ENCODE measurements at regions not wholly inside any gene's neighbourhood (a gene's known extent, or its start where the extent isn't known, plus 50 kb on each side); places are given as distances from the start of the nearest gene placed in this dataset.

- Histone ChIP-seq H3K9me3 (ENCODE audit: low read length) (no peaks in the 10 kb centered on the region), H3K36me3 (ENCODE audit: insufficient read depth, low read length) (no peaks in the 10 kb centered on the region), H3K27me3 (ENCODE audit: control insufficient read depth in 1 of 2, insufficient read depth in 2 of 2, low read length in 2 of 2) (peaks cover 0 to 9% of the 10 kb centered on the region in 2 donors), H3K4me1 (ENCODE audit: insufficient read depth, low read length) (no peaks in the 10 kb centered on the region), H3K4me3 (ENCODE audit: low read depth in 1 of 2, low read length in 2 of 2) (no peak overlapping the region), H3K27ac (ENCODE audit: low read depth, low read length) (no peak overlapping the region), H3K9ac (ENCODE audit: low read length) (no peak overlapping the region)
Measured at GRCh38 chr11:70740488-70740851, 342.1 kb downstream of the CTTN start.

- Histone ChIP-seq H3K36me3 (ENCODE audit: insufficient read depth, low read length) (no peaks in the 10 kb centered on the region), H3K4me3 (ENCODE audit: low read depth in 1 of 2, low read length in 2 of 2) (no peak overlapping the region), H3K9ac (ENCODE audit: low read length) (no peak overlapping the region), H3K9me3 (ENCODE audit: low read length) (no peaks in the 10 kb centered on the region), H3K27ac (ENCODE audit: low read depth, low read length) (no peak overlapping the region), H3K27me3 (ENCODE audit: control insufficient read depth in 1 of 2, insufficient read depth in 2 of 2, low read length in 2 of 2) (peaks cover 0 to 9% of the 10 kb centered on the region in 2 donors), H3K4me1 (ENCODE audit: insufficient read depth, low read length) (no peaks in the 10 kb centered on the region)
Measured at GRCh38 chr11:70741085-70741484, 342.8 kb downstream of the CTTN start.

DNA sequence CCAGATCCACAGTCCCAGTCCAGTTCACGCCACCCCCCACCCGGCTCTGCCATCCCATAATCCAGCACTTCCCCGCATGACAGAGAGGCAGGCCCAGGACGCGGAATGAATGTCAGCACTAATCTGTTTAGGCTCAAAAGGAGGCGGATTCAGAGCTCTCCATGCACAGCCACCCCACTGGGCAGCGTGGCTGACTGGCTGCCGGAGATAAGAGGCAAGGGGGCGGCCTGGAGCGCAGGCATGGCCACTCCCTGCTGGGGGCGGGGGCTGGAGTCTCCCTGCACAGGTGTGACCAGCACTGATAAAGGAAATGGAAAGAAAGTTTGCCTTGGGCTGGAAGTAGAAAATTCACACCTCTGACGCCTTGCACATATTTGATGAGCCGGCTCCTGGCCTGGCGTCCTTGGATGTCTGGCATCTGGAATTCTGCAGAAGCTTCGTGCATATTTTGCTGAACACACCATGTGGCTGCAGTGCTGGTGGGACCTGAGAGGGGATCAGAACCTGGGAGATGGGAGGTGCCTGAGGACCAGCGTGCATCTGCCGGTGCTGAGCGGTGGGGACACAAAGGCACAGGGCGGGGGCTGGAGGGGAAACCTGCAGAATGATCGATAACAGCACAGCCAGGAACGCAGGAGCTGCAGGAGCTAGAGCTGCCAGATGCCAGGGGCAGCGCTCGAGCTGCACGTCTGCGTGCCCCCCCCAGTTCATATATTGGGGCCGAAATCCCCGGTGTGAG, 344.4 kb downstream of the CTTN start:
- H3K9ac ChIP-seq (ENCODE audit: low read length), result no peak overlapping the region
- H3K36me3 ChIP-seq (ENCODE audit: insufficient read depth, low read length), result no peaks in the 10 kb centered on the region
- H3K27ac ChIP-seq (ENCODE audit: low read depth, low read length), result no peak overlapping the region
- peaks cover 0 to 9% of the 10 kb centered on the region in 2 donors for H3K27me3 ChIP-seq (ENCODE audit: control insufficient read depth in 1 of 2, insufficient read depth in 2 of 2, low read length in 2 of 2)
- no peaks in the 10 kb centered on the region for H3K9me3 ChIP-seq (ENCODE audit: low read length)
- H3K4me3 ChIP-seq (ENCODE audit: low read depth in 1 of 2, low read length in 2 of 2), result no peak overlapping the region
- no peaks in the 10 kb centered on the region for H3K4me1 ChIP-seq (ENCODE audit: insufficient read depth, low read length)

DNA sequence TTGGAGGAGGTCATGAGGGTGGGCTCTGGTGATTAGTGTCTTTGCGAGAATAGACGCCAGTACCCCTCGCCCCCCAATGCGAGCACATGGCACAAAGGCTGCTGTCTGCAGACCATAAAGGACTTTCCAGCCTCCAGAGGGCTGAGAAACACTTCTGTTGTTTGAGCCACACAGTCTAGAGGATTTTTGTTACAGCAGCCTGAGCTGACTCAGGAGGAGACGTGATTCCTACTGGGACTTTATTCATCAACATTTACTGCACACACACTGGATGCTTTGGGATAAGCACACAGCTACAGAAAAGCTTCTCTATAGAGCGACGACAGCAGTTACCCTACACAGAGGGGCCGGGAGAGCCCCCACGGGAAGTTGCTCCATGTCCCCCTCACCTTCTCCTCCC, 345.0 kb downstream of the CTTN start:
- Histone ChIP-seq H3K36me3 (ENCODE audit: insufficient read depth, low read length) (no peaks in the 10 kb centered on the region), H3K4me1 (ENCODE audit: insufficient read depth, low read length) (no peaks in the 10 kb centered on the region), H3K9me3 (ENCODE audit: low read length) (no peaks in the 10 kb centered on the region), H3K9ac (ENCODE audit: low read length) (no peak overlapping the region), H3K27me3 (ENCODE audit: control insufficient read depth in 1 of 2, insufficient read depth in 2 of 2, low read length in 2 of 2) (peaks cover 0 to 9% of the 10 kb centered on the region in 2 donors), H3K4me3 (ENCODE audit: low read depth in 1 of 2, low read length in 2 of 2) (no peak overlapping the region), H3K27ac (ENCODE audit: low read depth, low read length) (no peak overlapping the region)

GRCh38 chr11:70743941-70744351, 345.6 kb downstream of the CTTN start:
- Histone ChIP-seq H3K4me1 (ENCODE audit: insufficient read depth, low read length) (no peaks in the 10 kb centered on the region), H3K27me3 (ENCODE audit: control insufficient read depth in 1 of 2, insufficient read depth in 2 of 2, low read length in 2 of 2) (peaks cover 0 to 9% of the 10 kb centered on the region in 2 donors), H3K9ac (ENCODE audit: low read length) (no peak overlapping the region), H3K36me3 (ENCODE audit: insufficient read depth, low read length) (no peaks in the 10 kb centered on the region), H3K4me3 (ENCODE audit: low read depth in 1 of 2, low read length in 2 of 2) (no peak overlapping the region), H3K9me3 (ENCODE audit: low read length) (no peaks in the 10 kb centered on the region), H3K27ac (ENCODE audit: low read depth, low read length) (no peak overlapping the region)

DNA sequence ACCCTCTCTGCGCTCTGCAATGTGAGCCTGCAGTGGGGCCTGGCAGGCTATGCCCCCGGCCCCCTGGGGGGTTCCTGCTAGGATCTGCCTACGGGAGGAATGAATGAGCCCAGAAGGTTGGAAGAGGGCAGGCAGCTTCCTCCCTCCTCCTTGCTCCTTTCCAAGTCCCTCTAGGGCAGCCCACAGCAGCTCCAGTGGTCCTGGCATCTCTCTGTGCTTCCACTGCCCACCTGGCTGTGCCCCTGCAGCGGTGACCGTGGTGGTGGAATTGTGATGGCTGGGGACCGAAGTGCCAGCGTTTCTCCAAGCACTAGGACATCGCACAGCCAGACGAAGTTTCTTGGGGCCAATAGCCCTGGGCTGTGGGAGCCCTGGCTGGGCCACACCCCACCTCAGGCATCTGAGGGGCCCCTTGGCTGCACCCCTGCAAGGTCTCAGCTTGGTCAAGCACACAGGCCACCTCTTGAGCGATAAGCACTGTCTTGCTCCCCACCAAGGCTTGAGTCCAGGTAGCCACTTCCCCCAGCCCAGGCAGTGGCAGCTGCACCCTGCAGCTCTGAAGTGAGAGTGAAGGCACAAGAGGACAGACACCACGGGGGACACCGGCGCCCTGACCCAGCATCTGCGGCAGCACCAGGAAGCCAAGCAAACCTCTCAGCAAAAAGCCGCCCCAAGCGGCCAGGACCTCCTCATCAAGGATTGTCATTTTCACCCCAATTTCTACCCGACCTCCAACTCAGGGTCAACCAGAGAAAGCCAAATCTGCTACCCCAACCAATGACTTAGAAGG, 346.3 kb downstream of the CTTN start:
- no peaks in the 10 kb centered on the region for H3K4me1 ChIP-seq (ENCODE audit: insufficient read depth, low read length)
- no peak overlapping the region for H3K27ac ChIP-seq (ENCODE audit: low read depth, low read length)
- peaks cover 0 to 9% of the 10 kb centered on the region in 2 donors for H3K27me3 ChIP-seq (ENCODE audit: control insufficient read depth in 1 of 2, insufficient read depth in 2 of 2, low read length in 2 of 2)
- H3K9ac ChIP-seq (ENCODE audit: low read length), result no peak overlapping the region
- H3K9me3 ChIP-seq (ENCODE audit: low read length), result no peaks in the 10 kb centered on the region
- H3K36me3 ChIP-seq (ENCODE audit: insufficient read depth, low read length), result no peaks in the 10 kb centered on the region
- H3K4me3 ChIP-seq (ENCODE audit: low read depth in 1 of 2, low read length in 2 of 2), result no peak overlapping the region

DNA sequence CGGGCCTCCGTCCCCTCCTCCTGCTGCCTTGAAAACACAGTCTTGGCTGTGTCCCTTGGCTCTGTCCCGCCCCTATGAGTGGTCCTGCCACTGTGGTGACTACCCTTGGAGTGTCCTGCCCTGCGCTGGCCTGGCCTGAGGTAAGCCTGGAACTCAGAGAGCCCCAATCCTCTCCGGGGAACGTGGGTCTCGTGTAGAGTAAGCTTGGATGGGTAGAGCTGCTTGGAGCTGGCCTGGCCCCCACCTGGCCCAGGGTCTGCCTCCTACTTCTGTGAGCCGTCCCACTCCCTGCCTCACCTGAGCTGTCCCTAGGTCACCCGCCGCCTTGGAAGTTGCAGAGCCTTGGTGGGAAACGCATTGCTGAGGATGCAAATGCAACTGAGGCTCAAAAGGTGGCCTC, 347.1 kb downstream of the CTTN start:
- peaks cover 0 to 9% of the 10 kb centered on the region in 2 donors for H3K27me3 ChIP-seq (ENCODE audit: control insufficient read depth in 1 of 2, insufficient read depth in 2 of 2, low read length in 2 of 2)
- no peak overlapping the region for H3K4me3 ChIP-seq (ENCODE audit: low read depth in 1 of 2, low read length in 2 of 2)
- H3K9ac ChIP-seq (ENCODE audit: low read length), result no peak overlapping the region
- H3K4me1 ChIP-seq (ENCODE audit: insufficient read depth, low read length), result no peaks in the 10 kb centered on the region
- no peaks in the 10 kb centered on the region for H3K36me3 ChIP-seq (ENCODE audit: insufficient read depth, low read length)
- H3K27ac ChIP-seq (ENCODE audit: low read depth, low read length), result no peak overlapping the region
- H3K9me3 ChIP-seq (ENCODE audit: low read length), result no peaks in the 10 kb centered on the region

DNA sequence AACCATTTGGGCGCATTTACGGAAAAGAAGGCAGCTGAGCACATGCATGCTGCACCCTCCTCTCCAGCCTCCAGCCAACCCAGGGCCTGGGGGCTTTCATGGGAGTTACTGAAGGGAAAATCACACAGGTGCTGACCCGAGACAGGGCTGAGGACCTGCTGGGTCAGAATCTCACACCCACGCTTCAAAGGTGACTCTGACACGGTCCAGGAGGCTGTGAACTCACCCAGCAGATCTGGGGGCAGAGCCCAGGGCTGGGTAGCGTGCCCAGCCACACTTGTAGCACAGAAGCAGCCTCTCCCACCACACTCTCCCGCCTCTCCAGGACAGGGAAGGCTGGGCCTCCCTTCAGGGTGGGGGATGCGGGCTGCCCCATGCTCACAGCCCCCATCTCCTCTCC, 347.6 kb downstream of the CTTN start:
- Histone ChIP-seq H3K27me3 (ENCODE audit: control insufficient read depth in 1 of 2, insufficient read depth in 2 of 2, low read length in 2 of 2) (peaks cover 0 to 9% of the 10 kb centered on the region in 2 donors), H3K27ac (ENCODE audit: low read depth, low read length) (no peak overlapping the region), H3K4me3 (ENCODE audit: low read depth in 1 of 2, low read length in 2 of 2) (no peak overlapping the region), H3K4me1 (ENCODE audit: insufficient read depth, low read length) (no peaks in the 10 kb centered on the region), H3K36me3 (ENCODE audit: insufficient read depth, low read length) (no peaks in the 10 kb centered on the region), H3K9me3 (ENCODE audit: low read length) (no peaks in the 10 kb centered on the region), H3K9ac (ENCODE audit: low read length) (no peak overlapping the region)

DNA sequence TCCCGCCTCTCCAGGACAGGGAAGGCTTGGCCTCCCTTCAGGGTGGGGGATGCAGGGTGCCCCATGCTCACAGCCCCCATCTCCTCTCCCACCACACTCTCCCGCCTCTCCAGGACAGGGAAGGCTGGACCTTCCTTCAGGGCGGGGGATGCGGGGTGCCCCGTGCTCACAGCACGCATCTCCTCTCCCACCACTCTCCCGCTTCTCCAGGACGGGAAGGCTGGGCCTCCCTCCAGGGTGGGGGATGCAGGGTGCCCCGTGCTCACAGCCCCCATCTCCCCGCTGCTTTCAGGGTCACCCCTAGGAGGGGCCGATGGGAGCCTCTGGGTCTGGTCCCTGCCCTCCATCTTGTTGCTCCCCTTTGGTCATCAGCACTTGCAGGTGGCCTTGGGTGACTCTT, 348.0 kb downstream of the CTTN start:
- Histone ChIP-seq H3K27me3 (ENCODE audit: control insufficient read depth in 1 of 2, insufficient read depth in 2 of 2, low read length in 2 of 2) (peaks cover 0 to 9% of the 10 kb centered on the region in 2 donors), H3K9ac (ENCODE audit: low read length) (no peak overlapping the region), H3K27ac (ENCODE audit: low read depth, low read length) (no peak overlapping the region), H3K9me3 (ENCODE audit: low read length) (no peaks in the 10 kb centered on the region), H3K4me3 (ENCODE audit: low read depth in 1 of 2, low read length in 2 of 2) (no peak overlapping the region), H3K36me3 (ENCODE audit: insufficient read depth, low read length) (no peaks in the 10 kb centered on the region), H3K4me1 (ENCODE audit: insufficient read depth, low read length) (no peaks in the 10 kb centered on the region)

- no peak overlapping the region for H3K4me3 ChIP-seq (ENCODE audit: low read depth in 1 of 2, low read length in 2 of 2)
- H3K27me3 ChIP-seq (ENCODE audit: control insufficient read depth in 1 of 2, insufficient read depth in 2 of 2, low read length in 2 of 2), result peaks cover 0 to 9% of the 10 kb centered on the region in 2 donors
- no peaks in the 10 kb centered on the region for H3K36me3 ChIP-seq (ENCODE audit: insufficient read depth, low read length)
- no peak overlapping the region for H3K9ac ChIP-seq (ENCODE audit: low read length)
- H3K27ac ChIP-seq (ENCODE audit: low read depth, low read length), result no peak overlapping the region
- no peaks in the 10 kb centered on the region for H3K4me1 ChIP-seq (ENCODE audit: insufficient read depth, low read length)
- H3K9me3 ChIP-seq (ENCODE audit: low read length), result no peaks in the 10 kb centered on the region
Measured at GRCh38 chr11:70747285-70747684, 349.0 kb downstream of the CTTN start.

DNA sequence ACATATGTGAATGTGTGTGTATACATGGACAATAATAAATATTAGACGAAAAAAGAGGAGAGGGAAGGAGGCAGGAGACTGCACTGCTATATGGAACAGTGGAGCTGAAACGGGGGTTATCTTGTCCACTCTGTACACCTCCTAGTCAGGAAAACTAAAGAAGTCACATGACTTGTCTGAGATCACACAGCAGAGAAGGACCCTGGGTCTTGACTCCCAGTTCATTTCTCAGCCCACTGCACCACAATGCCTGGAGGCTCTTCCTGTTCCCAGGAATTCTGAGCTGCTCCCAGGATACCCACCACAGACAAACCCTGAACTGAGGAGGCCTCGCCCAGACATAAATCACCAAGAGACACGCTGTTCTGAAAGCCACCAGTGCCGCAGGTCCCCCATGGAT, 349.6 kb downstream of the CTTN start:
- Histone ChIP-seq H3K9ac (ENCODE audit: low read length) (no peak overlapping the region), H3K4me3 (ENCODE audit: low read depth in 1 of 2, low read length in 2 of 2) (no peak overlapping the region), H3K27ac (ENCODE audit: low read depth, low read length) (no peak overlapping the region), H3K4me1 (ENCODE audit: insufficient read depth, low read length) (no peaks in the 10 kb centered on the region), H3K9me3 (ENCODE audit: low read length) (no peaks in the 10 kb centered on the region), H3K27me3 (ENCODE audit: control insufficient read depth in 1 of 2, insufficient read depth in 2 of 2, low read length in 2 of 2) (peaks cover 0 to 9% of the 10 kb centered on the region in 2 donors), H3K36me3 (ENCODE audit: insufficient read depth, low read length) (no peaks in the 10 kb centered on the region)

Data from muscle layer of colon (tissue), 2 donors.